SK-N-SH (cell line): ENCODE measurements at regions not wholly inside any gene's neighbourhood (a gene's known extent, or its start where the extent isn't known, plus 50 kb on each side); places are given as distances from the start of the nearest gene placed in this dataset.

Source experiments
- CTCF ChIA-PET: fragments of 300-600, 350-600 bp; formaldehyde crosslinking; extraction: SDS; loops from one replicate; lab custom pipeline; 2021; lab: Yijun Ruan, JAX
- POLR2A ChIA-PET: fragments of 350-600 bp; sonication (Branson Sonifier 250); formaldehyde crosslinking; extraction: SDS; loops from one replicate; lab custom pipeline; 2020; ENCODE audit warnings: antibody characterized with exemption, inconsistent platforms; lab: Yijun Ruan, JAX
- DNase-seq: peaks from one replicate; pipeline ENCODE4 v3.0.0; 2012
- H2AFZ ChIP-seq: fragments of 200-600 bp; sonication (generic); 2 replicates; pipeline ENCODE4 v1.8.1; 2016; ENCODE audit warnings: antibody characterized with exemption, mild to moderate bottlenecking, low read depth
- H3F3A ChIP-seq: fragments of 200-600 bp; sonication (generic); replicated peaks from 2 replicates; pipeline ENCODE3; 2016; ENCODE audit warnings: antibody characterized with exemption, mild to moderate bottlenecking; ENCODE audit not compliant: insufficient read depth
- H3K27ac ChIP-seq, 2 experiments: fragments of 200-500 bp in 1 of 2; fragments of 200-600 bp in 1 of 2; sonication (Bioruptor generic) in 1 of 2; sonication (generic), shearing (Covaris generic) in 1 of 2; 2 replicates each; pipeline versions ENCODE4 v1.5.1 to v1.6.1; 2014 to 2016; ENCODE audit warnings: low read depth in 2 of 2, inconsistent platforms in 1 of 2, low read length in 1 of 2, mild to moderate bottlenecking in 1 of 2, mixed read lengths in 1 of 2
- H3K27me3 ChIP-seq: fragments of 200-600 bp; sonication (generic), shearing (Covaris generic); 2 replicates; pipeline ENCODE4 v1.6.1; 2016; ENCODE audit warnings: mixed run types; ENCODE audit not compliant: insufficient read depth
- H3K36me3 ChIP-seq, 2 experiments: fragments of 200-500 bp in 1 of 2; fragments of 200-600 bp in 1 of 2; sonication (Bioruptor generic) in 1 of 2; sonication (generic) in 1 of 2; replicated peaks in 1 of 2; 2 replicates each; pipeline versions ENCODE3 to v1.5.1; 2014 to 2016; ENCODE audit warnings: low read length in 1 of 2, mild to moderate bottlenecking in 1 of 2; ENCODE audit not compliant: insufficient read depth in 2 of 2, control insufficient read depth in 1 of 2
- H3K4me1 ChIP-seq, 2 experiments: fragments of 200-500 bp in 1 of 2; fragments of 200-600 bp in 1 of 2; sonication (Bioruptor generic) in 1 of 2; sonication (generic), shearing (Covaris generic) in 1 of 2; 2 replicates each; pipeline versions ENCODE4 v1.5.1 to v1.6.1; 2014 to 2016; ENCODE audit warnings: low read depth in 1 of 2, low read length in 1 of 2, mixed run types in 1 of 2; ENCODE audit not compliant: insufficient read depth in 2 of 2, control insufficient read depth in 1 of 2
- H3K4me2 ChIP-seq: fragments of 200-600 bp; sonication (generic), shearing (Covaris generic); 2 replicates; pipeline ENCODE4 v1.6.1; 2017; ENCODE audit warnings: mixed run types
- H3K4me3 ChIP-seq, 2 experiments: fragments of 200-500 bp in 1 of 2; fragments of 200-600 bp in 1 of 2; sonication (Bioruptor generic) in 1 of 2; sonication (generic), shearing (Covaris generic) in 1 of 2; 2 replicates each; pipeline versions ENCODE4 v1.5.1 to v1.8.1; 2014 to 2016; ENCODE audit warnings: low read depth in 2 of 2, inconsistent platforms in 1 of 2, low read length in 1 of 2, mild to moderate bottlenecking in 1 of 2, mixed read lengths in 1 of 2, moderate library complexity in 1 of 2
- H3K79me2 ChIP-seq: fragments of 200-600 bp; sonication (generic); 2 replicates; pipeline ENCODE4 v1.8.1; 2017; ENCODE audit warnings: mild to moderate bottlenecking; ENCODE audit not compliant: insufficient read depth
- H3K9ac ChIP-seq: fragments of 200-600 bp; sonication (generic); 2 replicates; pipeline ENCODE4 v1.6.1; 2017; ENCODE audit warnings: mixed run types
- H3K9me2 ChIP-seq: fragments of 200-600 bp; sonication (generic); 2 replicates; pipeline ENCODE4 v1.6.1; 2017; ENCODE audit warnings: mixed run types
- H3K9me3 ChIP-seq: fragments of 200-600 bp; sonication (generic); 2 replicates; pipeline ENCODE4 v1.6.1; 2017; ENCODE audit warnings: mixed run types, mild to moderate bottlenecking, moderate library complexity
- H4K20me1 ChIP-seq: fragments of 200-600 bp; sonication (generic); 2 replicates; pipeline ENCODE4 v1.6.1; 2017; ENCODE audit warnings: mild to moderate bottlenecking, mixed run types; ENCODE audit not compliant: insufficient read depth
- CHD2 ChIP-seq: fragments of 150-350 bp; IDR thresholded peaks from 2 replicates; pipeline ENCODE4 v1.6.1; 2018; ENCODE audit warnings: low read length; ENCODE audit not compliant: partially characterized antibody
- CTCF ChIP-seq: fragments of 200-600 bp; sonication (generic); IDR thresholded peaks from 2 replicates; pipeline ENCODE4 v1.6.1; 2017; ENCODE audit warnings: antibody characterized with exemption, mild to moderate bottlenecking, moderate library complexity
- EP300 ChIP-seq, 2 experiments: IDR thresholded peaks; 2 replicates each; pipeline versions ENCODE4 v1.4.0 to v1.6.1; 2012; ENCODE audit warnings: borderline replicate concordance in 1 of 2, low read depth in 1 of 2, low read length in 1 of 2
- FOSL2 ChIP-seq: IDR thresholded peaks from 2 replicates; pipeline ENCODE4 v1.4.0; 2012; ENCODE audit warnings: low read depth, mild to moderate bottlenecking, moderate library complexity, borderline replicate concordance
- GATA2 ChIP-seq: sonication (generic); formaldehyde crosslinking; IDR thresholded peaks from 2 replicates; pipeline ENCODE4 v1.5.0; 2020; ENCODE audit warnings: mild to moderate bottlenecking, missing genetic modification reagents
- MAX ChIP-seq: IDR thresholded peaks from 2 replicates; pipeline ENCODE4 v1.4.0; 2012; ENCODE audit warnings: low read depth
- MXI1 ChIP-seq: IDR thresholded peaks from 2 replicates; pipeline ENCODE4 v1.6.1; 2012; ENCODE audit warnings: mild to moderate bottlenecking, low read depth, low read length, improper control_type of control experiment
- RCOR1 ChIP-seq: fragments of 150-350 bp; IDR thresholded peaks from 2 replicates; pipeline ENCODE4 v1.6.1; 2017; ENCODE audit warnings: antibody characterized with exemption, low read length
- REST ChIP-seq: IDR thresholded peaks from 2 replicates; pipeline ENCODE4 v1.6.1; 2012; ENCODE audit warnings: mild to moderate bottlenecking, low read depth, low read length, moderate library complexity
- SIN3A ChIP-seq: IDR thresholded peaks from 2 replicates; pipeline ENCODE4 v1.6.1; 2012; ENCODE audit warnings: low read depth, mild to moderate bottlenecking, low read length, moderate library complexity, borderline replicate concordance
- SMC3 ChIP-seq: IDR thresholded peaks from 2 replicates; pipeline ENCODE4 v1.6.1; 2012; ENCODE audit warnings: low read depth, low read length, improper control_type of control experiment
- TEAD4 ChIP-seq: IDR thresholded peaks from 2 replicates; pipeline ENCODE4 v1.4.0; 2012; ENCODE audit warnings: mild to moderate bottlenecking, borderline replicate concordance; ENCODE audit not compliant: insufficient read depth
- USF2 ChIP-seq: fragments of 150-350 bp; IDR thresholded peaks from 2 replicates; pipeline ENCODE4 v1.6.1; 2017; ENCODE audit warnings: antibody characterized with exemption, low read length, low read depth, borderline replicate concordance
- WGBS: methylation state at CpG from one replicate; pipeline ENCODE4 v1.1.6; 2017; ENCODE audit warnings: low lambda C conversion rate; 5-methylcytosine and 5-hydroxymethylcytosine counted together
- TF ChIP-seq, protein P1 (sequence below): IDR thresholded peaks from 2 replicates; pipeline ENCODE4; 2012

- CTCF ChIA-PET, result no interaction called here
- H3K9me3 ChIP-seq, result peaks cover 7% of the 10 kb centered on the region; the same call in 1 of the 2 replicates
- no peak for DNase-seq
- H3K27ac ChIP-seq, result no peak overlapping the region
- H3K4me3 ChIP-seq, result no peak overlapping the region
- no peaks in the 10 kb centered on the region for H4K20me1 ChIP-seq
- H2AFZ ChIP-seq, result peak overlapping the region; percentile 21; the same call in 1 of the 2 replicates
- TF ChIP-seq RCOR1 (no peak), EP300 (IDR thresholded peaks at IDR 0.05; ENCODE audit: borderline replicate concordance in 1 of 2, low read depth in 1 of 2, low read length in 1 of 2) (no peak), REST (no peak), TEAD4 (no peak), FOSL2 (no peak), CHD2 (no peak), SMC3 (no peak), SIN3A (no peak), MXI1 (no peak), GATA2 (CRISPR knock-in tag) (no peak), MAX (no peak), USF2 (no peak), CTCF (no peak)
- TF ChIP-seq, protein P1, sequence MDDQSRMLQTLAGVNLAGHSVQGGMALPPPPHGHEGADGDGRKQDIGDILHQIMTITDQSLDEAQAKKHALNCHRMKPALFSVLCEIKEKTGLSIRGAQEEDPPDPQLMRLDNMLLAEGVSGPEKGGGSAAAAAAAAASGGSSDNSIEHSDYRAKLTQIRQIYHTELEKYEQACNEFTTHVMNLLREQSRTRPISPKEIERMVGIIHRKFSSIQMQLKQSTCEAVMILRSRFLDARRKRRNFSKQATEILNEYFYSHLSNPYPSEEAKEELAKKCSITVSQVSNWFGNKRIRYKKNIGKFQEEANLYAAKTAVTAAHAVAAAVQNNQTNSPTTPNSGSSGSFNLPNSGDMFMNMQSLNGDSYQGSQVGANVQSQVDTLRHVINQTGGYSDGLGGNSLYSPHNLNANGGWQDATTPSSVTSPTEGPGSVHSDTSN, result no peak
- H3K79me2 ChIP-seq, result no peaks in the 10 kb centered on the region
- no peaks in the 10 kb centered on the region for H3K36me3 ChIP-seq
- POLR2A ChIA-PET, result no interaction called here
- 82% methylated on average over 5 of the region's 5 CpGs for WGBS
- H3K4me1 ChIP-seq, result peaks cover 0 to 3% of the 10 kb centered on the region in 2 experiments; a peak in 3 of 4 replicates
- no peak overlapping the region for H3K4me2 ChIP-seq
- H3F3A ChIP-seq, result peaks cover 5% of the 10 kb centered on the region
- no peaks in the 10 kb centered on the region for H3K27me3 ChIP-seq
- H3K9me2 ChIP-seq, result no peaks in the 10 kb centered on the region
- no peak overlapping the region for H3K9ac ChIP-seq
Observed at GRCh38 chr12:19852100-19852855, 413.0 kb downstream of the AEBP2 start.
